ENCODE measurements at regions not wholly inside any gene's neighbourhood (a gene's known extent, or its start where the extent isn't known, plus 50 kb on each side); places are given as distances from the start of the nearest gene placed in this dataset.

- TF ChIP-seq CTCF (IDR thresholded peaks at IDR 0.05): no peak
- no peak for TF ChIP-seq POLR2A (IDR thresholded peaks at IDR 0.05)
Measured at GRCh38 chr3:73734211-73735089, 109.7 kb upstream of the PDZRN3 start.

Measured in esophagus squamous epithelium (tissue), 4 donors.